Breast epithelium (tissue), 3 donors: ENCODE measurements at regions not wholly inside any gene's neighbourhood (a gene's known extent, or its start where the extent isn't known, plus 50 kb on each side); places are given as distances from the start of the nearest gene placed in this dataset.

Source experiments
- CTCF ChIP-seq, 3 donors: fragments of 450-650 bp; IDR thresholded peaks; one replicate each; pipeline ENCODE4 v1.5.1; 2016 to 2017; ENCODE audit warnings: antibody characterized with exemption in 3 of 3, mild to moderate bottlenecking in 3 of 3, moderate library complexity in 3 of 3
- POLR2A ChIP-seq: fragments of 450-650 bp; IDR thresholded peaks from one replicate; pipeline ENCODE4 v1.6.1; 2016; ENCODE audit warnings: antibody characterized with exemption, mild to moderate bottlenecking, moderate library complexity

- no peak for TF ChIP-seq POLR2A
- no peak for TF ChIP-seq CTCF (IDR thresholded peaks at IDR 0.05)
Observed at GRCh38 chr9:129289131-129289731, 111.2 kb upstream of the IER5L start.
